ENCODE measurements at regions not wholly inside any gene's neighbourhood (a gene's known extent, or its start where the extent isn't known, plus 50 kb on each side); places are given as distances from the start of the nearest gene placed in this dataset.

DNA sequence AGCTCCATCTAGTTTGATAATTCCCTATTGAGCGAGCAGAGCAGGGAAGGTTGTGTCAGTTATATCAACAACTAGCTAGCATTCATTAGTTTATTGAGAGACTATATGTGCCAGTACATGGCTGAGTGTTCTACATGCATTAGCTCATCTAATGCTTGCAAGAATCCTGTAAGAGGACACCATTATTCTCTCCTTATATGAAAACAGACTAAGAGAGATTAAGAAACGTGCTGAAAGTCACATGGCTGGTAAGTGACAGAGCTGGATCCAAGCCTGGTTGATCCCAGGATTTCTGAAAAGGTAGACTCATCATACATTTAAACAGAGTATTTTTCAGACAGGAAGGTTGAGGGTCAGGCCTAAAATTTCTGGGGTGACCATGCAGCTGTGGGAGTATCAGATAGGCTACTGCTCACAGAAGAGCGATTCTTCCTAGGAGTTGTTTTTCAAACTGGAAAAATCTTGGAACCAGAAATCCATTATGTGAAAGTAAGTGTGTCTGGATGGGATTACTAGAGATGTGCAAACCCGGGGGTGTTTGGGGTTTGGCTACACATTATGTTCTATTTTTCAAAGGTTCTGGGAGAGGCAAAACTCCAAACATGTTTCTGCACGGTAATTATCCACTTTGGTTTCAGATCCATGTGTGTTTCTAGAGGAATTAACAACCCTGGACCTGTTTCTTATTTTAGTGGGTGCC lies 213.3 kb downstream of the FAM76B start:
- ChIA-PET CTCF (ENCODE audit: partially characterized antibody) (interaction anchor here (0.6 to 1.3 kb wide), 11 partner anchors 15 to 421 kb away, joined by 3 to 4 read pairs (median 3); no protein-coding TSS in a partner anchor), POLR2A (ENCODE audit: partially characterized antibody) (no interaction called here)
- Histone ChIP-seq H3K4me1 (replicated peaks in 1 of 4; ENCODE audit: control insufficient read depth in 3 of 4, insufficient read depth in 4 of 4, low read length in 3 of 4) (no peaks in the 10 kb centered on the region; a peak in 1 of 7 replicates), H3K23ac (ENCODE audit: insufficient read length) (no peak overlapping the region), H3K79me1 (ENCODE audit: low read depth, low read length) (no peaks in the 10 kb centered on the region), H2BK12ac (ENCODE audit: low read depth, low read length) (no peak overlapping the region), H3K14ac (ENCODE audit: insufficient read length) (no peak overlapping the region), H2BK5ac (ENCODE audit: low read depth, low read length) (no peak overlapping the region), H2AFZ (ENCODE audit: low read length) (0 out of 2 replicates have a peak overlapping the region, but pooled peaks have one; percentile 10), H4K5ac (ENCODE audit: insufficient read length, low read depth, low read length) (no peak overlapping the region), H3K4me2 (ENCODE audit: insufficient read depth in 1 of 2, low read depth in 2 of 2, low read length in 2 of 2) (no peak overlapping the region), H3K79me2 (ENCODE audit: control insufficient read depth in 1 of 2, insufficient read depth in 2 of 2, low read length in 2 of 2) (no peaks in the 10 kb centered on the region), H4K20me1 (replicated peaks in 1 of 2; ENCODE audit: control insufficient read depth in 1 of 2, insufficient read depth in 2 of 2, low read length in 2 of 2) (no peaks in the 10 kb centered on the region), H2BK120ac (replicated peaks; ENCODE audit: low read depth, low read length) (no peak overlapping the region), H3K27ac (ENCODE audit: low read depth, low read length) (no peak overlapping the region), H3K4ac (replicated peaks; ENCODE audit: insufficient read length, low read depth, low read length) (no peak overlapping the region), H4K91ac (replicated peaks; ENCODE audit: insufficient read length, low read length) (no peak overlapping the region), H3K56ac (replicated peaks; ENCODE audit: insufficient read length, low read depth, low read length) (no peak overlapping the region), H2BK15ac (ENCODE audit: low read length) (no peak overlapping the region), H3K18ac (ENCODE audit: extremely low read depth, low read length) (no peak overlapping the region), H3K23me2 (ENCODE audit: low read depth, low read length) (no peaks in the 10 kb centered on the region), H3K9ac (replicated peaks in 1 of 4; ENCODE audit: extremely low read depth in 1 of 4, low read depth in 3 of 4, low read length in 3 of 4) (no peak overlapping the region), H3K36me3 (ENCODE audit: control insufficient read depth in 2 of 4, insufficient read depth in 4 of 4, low read length in 3 of 4) (no peaks in the 10 kb centered on the region), H2BK20ac (ENCODE audit: low read length) (no peak overlapping the region), H4K8ac (ENCODE audit: extremely low read depth, insufficient read depth, low read length) (no peak overlapping the region), H3K27me3 (replicated peaks in 1 of 4; ENCODE audit: control insufficient read depth in 3 of 4, extremely low read depth in 1 of 4, insufficient read depth in 3 of 4, low read length in 3 of 4) (no peaks in the 10 kb centered on the region), H3K4me3 (ENCODE audit: extremely low read depth in 1 of 4, insufficient read depth in 2 of 4, low read depth in 3 of 4, low read length in 4 of 4) (no peak overlapping the region), H2AK5ac (ENCODE audit: low read depth, low read length) (no peak overlapping the region), H3K9me3 (ENCODE audit: insufficient read depth in 2 of 2, low read depth in 1 of 2, low read length in 1 of 2) (no peaks in the 10 kb centered on the region)
- FAIRE-seq (no peak), DNase-seq (ENCODE audit: low read depth in 1 of 2, low spot score in 2 of 2) (no peak)
- no peak for TF ChIP-seq CREB1 (IDR thresholded peaks at IDR 0.05)
- no peak for TF ChIP-seq TBP (IDR thresholded peaks at IDR 0.05; ENCODE audit: low read depth, low read length)
- TF ChIP-seq, protein P1, sequence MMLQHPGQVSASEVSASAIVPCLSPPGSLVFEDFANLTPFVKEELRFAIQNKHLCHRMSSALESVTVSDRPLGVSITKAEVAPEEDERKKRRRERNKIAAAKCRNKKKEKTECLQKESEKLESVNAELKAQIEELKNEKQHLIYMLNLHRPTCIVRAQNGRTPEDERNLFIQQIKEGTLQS (IDR thresholded peaks at IDR 0.05; ENCODE audit: insufficient read depth, low read depth, low read length) = no peak
- no peak for TF ChIP-seq EZH2 (IDR thresholded peaks at IDR 0.05; ENCODE audit: low read depth, low read length, severe bottlenecking)
- TF ChIP-seq, protein P2, sequence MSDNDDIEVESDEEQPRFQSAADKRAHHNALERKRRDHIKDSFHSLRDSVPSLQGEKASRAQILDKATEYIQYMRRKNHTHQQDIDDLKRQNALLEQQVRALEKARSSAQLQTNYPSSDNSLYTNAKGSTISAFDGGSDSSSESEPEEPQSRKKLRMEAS (IDR thresholded peaks at IDR 0.05) = no peak
- TF ChIP-seq SIX5 (IDR thresholded peaks at IDR 0.05; ENCODE audit: low read depth, low read length) = no peak
- TF ChIP-seq SRF (IDR thresholded peaks at IDR 0.05; ENCODE audit: low read depth, low read length) = no peak
- TF ChIP-seq NANOG (IDR thresholded peaks at IDR 0.05; ENCODE audit: insufficient read depth, low read depth, low read length, poor library complexity, severe bottlenecking) = no peak
- TF ChIP-seq, protein P3, sequence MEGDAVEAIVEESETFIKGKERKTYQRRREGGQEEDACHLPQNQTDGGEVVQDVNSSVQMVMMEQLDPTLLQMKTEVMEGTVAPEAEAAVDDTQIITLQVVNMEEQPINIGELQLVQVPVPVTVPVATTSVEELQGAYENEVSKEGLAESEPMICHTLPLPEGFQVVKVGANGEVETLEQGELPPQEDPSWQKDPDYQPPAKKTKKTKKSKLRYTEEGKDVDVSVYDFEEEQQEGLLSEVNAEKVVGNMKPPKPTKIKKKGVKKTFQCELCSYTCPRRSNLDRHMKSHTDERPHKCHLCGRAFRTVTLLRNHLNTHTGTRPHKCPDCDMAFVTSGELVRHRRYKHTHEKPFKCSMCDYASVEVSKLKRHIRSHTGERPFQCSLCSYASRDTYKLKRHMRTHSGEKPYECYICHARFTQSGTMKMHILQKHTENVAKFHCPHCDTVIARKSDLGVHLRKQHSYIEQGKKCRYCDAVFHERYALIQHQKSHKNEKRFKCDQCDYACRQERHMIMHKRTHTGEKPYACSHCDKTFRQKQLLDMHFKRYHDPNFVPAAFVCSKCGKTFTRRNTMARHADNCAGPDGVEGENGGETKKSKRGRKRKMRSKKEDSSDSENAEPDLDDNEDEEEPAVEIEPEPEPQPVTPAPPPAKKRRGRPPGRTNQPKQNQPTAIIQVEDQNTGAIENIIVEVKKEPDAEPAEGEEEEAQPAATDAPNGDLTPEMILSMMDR (IDR thresholded peaks at IDR 0.05; ENCODE audit: control extremely low read depth in 1 of 3, insufficient read depth in 1 of 3, low read depth in 1 of 3, low read length in 3 of 3) = no peak
- no peak for TF ChIP-seq TAF7 (optimal IDR thresholded peaks at IDR 0.05; ENCODE audit: borderline replicate concordance, low read depth, low read length)
- 94% methylated on average over 5 of the region's 5 CpGs; no CpG with 5 or more reads in 1 of the 2 experiments for WGBS, 2 experiments (ENCODE audit: extremely low coverage in 1 of 2, insufficient coverage in 1 of 2, insufficient read length in 1 of 2, insufficient replicate concordance in 2 of 2, low coverage in 1 of 2, low lambda C conversion rate in 2 of 2, missing lambda C conversion rate in 1 of 2)
